OCI-LY3 (cell line): ENCODE measurements at regions not wholly inside any gene's neighbourhood (a gene's known extent, or its start where the extent isn't known, plus 50 kb on each side); places are given as distances from the start of the nearest gene placed in this dataset.
"Not testable (repeated sequence)": the region's sequence is repeated elsewhere in the genome, so short reads cannot be mapped to it uniquely, and the experiment has no call there.

Experiments
- H2AFZ ChIP-seq: fragments of 200-600, 300-600 bp; shearing (Covaris generic); 2 replicates; pipeline ENCODE4 v1.6.0; 2014; ENCODE audit warnings: antibody characterized with exemption, low read depth, low read length
- H3K27ac ChIP-seq: fragments of 200-600, 300-600 bp; sonication (generic); 2 replicates; pipeline ENCODE4 v1.5.1; 2014; ENCODE audit warnings: mild to moderate bottlenecking, low read length, moderate library complexity, mixed read lengths
- H3K27me3 ChIP-seq: fragments of 200-600, 300-600 bp; sonication (generic); 2 replicates; pipeline ENCODE4 v1.6.1; 2014; ENCODE audit warnings: low read depth, low read length, mixed read lengths
- H3K36me3 ChIP-seq: fragments of 200-600, 300-600 bp; sonication (generic); replicated peaks from 2 replicates; pipeline ENCODE3; 2014; ENCODE audit warnings: low read depth, low read length, mixed read lengths
- H3K4me1 ChIP-seq: fragments of 300-600, 200-600 bp; sonication (generic); 2 replicates; pipeline ENCODE4 v1.6.1; 2014; ENCODE audit warnings: low read length, mixed read lengths
- H3K4me2 ChIP-seq: fragments of 200-600, 300-600 bp; sonication (generic); 2 replicates; pipeline ENCODE4 v1.6.1; 2014; ENCODE audit warnings: low read length, mixed read lengths
- H3K4me3 ChIP-seq: fragments of 300-600, 200-600 bp; sonication (generic); 2 replicates; pipeline ENCODE4 v1.5.1; 2014; ENCODE audit warnings: antibody characterized with exemption, mild to moderate bottlenecking, low read length, moderate library complexity
- H3K79me2 ChIP-seq: fragments of 300-600, 200-600 bp; shearing (Covaris generic); 2 replicates; pipeline ENCODE4 v1.6.1; 2014; ENCODE audit warnings: mild to moderate bottlenecking, low read length, mixed read lengths
- H3K9ac ChIP-seq: fragments of 300-600, 200-600 bp; shearing (Covaris generic); 2 replicates; pipeline ENCODE4 v1.6.0; 2014; ENCODE audit warnings: mild to moderate bottlenecking, low read length, moderate library complexity
- H3K9me3 ChIP-seq: fragments of 200-600, 300-600 bp; shearing (Covaris generic); 2 replicates; pipeline ENCODE4 v1.6.1; 2014; ENCODE audit warnings: low read length, mixed read lengths; ENCODE audit not compliant: insufficient read depth
- H4K20me1 ChIP-seq: fragments of 200-600, 300-600 bp; sonication (generic); 2 replicates; pipeline ENCODE4 v1.6.1; 2016; ENCODE audit warnings: low read length, mixed read lengths; ENCODE audit not compliant: insufficient read depth
- EZH2phosphoT487 ChIP-seq: fragments of 200-600 bp; shearing (Covaris generic); IDR thresholded peaks from 2 replicates; pipeline ENCODE4 v1.6.1; 2018; ENCODE audit warnings: antibody characterized with exemption, mixed run types, low read depth
- TF ChIP-seq, protein P1 (sequence below): fragments of 200-600, 300-600 bp; sonication (generic); IDR thresholded peaks from 2 replicates; pipeline ENCODE4 v1.5.1; 2014; ENCODE audit warnings: antibody characterized with exemption, low read length, low read depth

DNA sequence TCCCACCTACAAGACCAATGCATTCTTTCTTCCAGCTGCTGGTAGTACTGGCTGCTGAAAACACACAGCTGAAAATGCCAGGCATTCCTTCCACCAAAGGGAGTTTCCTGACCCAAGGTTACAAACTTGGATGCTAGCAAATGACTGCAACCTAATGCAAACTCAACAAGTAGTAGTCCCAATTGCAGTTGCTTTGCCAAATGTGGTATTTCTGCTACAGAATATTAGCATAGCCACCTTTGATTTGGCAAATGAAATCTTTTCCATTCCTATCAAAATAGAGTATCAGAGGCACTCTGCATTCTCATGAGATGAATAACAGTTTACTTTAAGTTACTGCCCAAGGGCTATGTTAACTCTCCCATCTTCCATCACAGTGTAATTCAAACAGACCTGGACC, 172.0 kb upstream of the ARHGAP42 start:
- no peak overlapping the region for H3K9ac ChIP-seq
- no peaks in the 10 kb centered on the region for H3K9me3 ChIP-seq
- TF ChIP-seq, protein P1, sequence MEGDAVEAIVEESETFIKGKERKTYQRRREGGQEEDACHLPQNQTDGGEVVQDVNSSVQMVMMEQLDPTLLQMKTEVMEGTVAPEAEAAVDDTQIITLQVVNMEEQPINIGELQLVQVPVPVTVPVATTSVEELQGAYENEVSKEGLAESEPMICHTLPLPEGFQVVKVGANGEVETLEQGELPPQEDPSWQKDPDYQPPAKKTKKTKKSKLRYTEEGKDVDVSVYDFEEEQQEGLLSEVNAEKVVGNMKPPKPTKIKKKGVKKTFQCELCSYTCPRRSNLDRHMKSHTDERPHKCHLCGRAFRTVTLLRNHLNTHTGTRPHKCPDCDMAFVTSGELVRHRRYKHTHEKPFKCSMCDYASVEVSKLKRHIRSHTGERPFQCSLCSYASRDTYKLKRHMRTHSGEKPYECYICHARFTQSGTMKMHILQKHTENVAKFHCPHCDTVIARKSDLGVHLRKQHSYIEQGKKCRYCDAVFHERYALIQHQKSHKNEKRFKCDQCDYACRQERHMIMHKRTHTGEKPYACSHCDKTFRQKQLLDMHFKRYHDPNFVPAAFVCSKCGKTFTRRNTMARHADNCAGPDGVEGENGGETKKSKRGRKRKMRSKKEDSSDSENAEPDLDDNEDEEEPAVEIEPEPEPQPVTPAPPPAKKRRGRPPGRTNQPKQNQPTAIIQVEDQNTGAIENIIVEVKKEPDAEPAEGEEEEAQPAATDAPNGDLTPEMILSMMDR: no peak
- TF ChIP-seq EZH2phosphoT487: no peak
- no peaks in the 10 kb centered on the region for H3K4me1 ChIP-seq
- no peak overlapping the region for H3K4me2 ChIP-seq
- no peak overlapping the region for H3K27ac ChIP-seq
- no peak overlapping the region for H3K4me3 ChIP-seq
- H2AFZ ChIP-seq: no peak overlapping the region
- H3K36me3 ChIP-seq: no peaks in the 10 kb centered on the region
- H4K20me1 ChIP-seq: no peaks in the 10 kb centered on the region
- no peaks in the 10 kb centered on the region for H3K79me2 ChIP-seq
- H3K27me3 ChIP-seq: no peaks in the 10 kb centered on the region

DNA sequence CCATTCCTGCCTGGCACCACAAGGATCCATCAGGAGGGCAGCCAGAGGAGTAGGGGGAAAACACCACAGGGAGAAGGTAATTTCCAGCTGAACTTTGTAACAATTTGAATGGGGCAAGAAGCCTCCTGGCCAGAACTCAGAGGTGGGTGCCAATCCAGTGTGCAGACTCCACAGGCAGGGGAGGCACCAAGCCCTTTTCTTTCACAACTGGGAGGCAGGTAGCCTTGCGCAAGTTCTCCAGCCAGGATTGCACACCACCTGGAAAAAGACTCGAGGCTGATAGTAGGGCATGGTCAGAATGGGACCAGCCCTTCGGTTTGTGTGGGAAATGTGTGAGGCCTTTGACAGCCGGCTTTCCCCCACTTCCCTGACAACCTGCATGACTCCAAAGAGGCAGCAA, 161.9 kb upstream of the ARHGAP42 start:
- TF ChIP-seq, protein P1: no peak
- TF ChIP-seq EZH2phosphoT487: no peak
- Histone ChIP-seq H3K4me2 (no peak overlapping the region), H3K9me3 (no peaks in the 10 kb centered on the region), H3K9ac (no peak overlapping the region), H3K27ac (no peak overlapping the region), H4K20me1 (no peaks in the 10 kb centered on the region), H2AFZ (no peak overlapping the region), H3K4me1 (no peaks in the 10 kb centered on the region), H3K4me3 (no peak overlapping the region), H3K36me3 (no peaks in the 10 kb centered on the region), H3K79me2 (no peaks in the 10 kb centered on the region), H3K27me3 (no peaks in the 10 kb centered on the region)

DNA sequence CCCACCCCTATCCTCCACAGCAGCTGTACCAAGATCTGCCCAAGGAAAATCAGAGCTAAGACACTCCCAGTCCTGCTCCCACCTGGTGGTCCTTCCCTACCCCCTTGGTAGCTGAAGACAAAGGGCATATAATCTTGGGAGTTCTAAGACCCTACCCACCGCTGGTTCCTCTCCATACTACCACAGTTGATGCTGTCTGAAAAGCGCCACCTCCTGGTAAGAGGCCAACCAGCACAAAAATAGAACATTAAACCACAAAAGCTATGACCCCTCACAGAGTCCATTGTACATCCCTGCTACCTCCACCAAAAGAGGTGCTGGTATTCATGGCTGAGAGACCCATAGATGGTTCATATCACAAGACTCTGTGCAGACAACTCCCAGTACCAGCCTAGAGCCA, 161.5 kb upstream of the ARHGAP42 start:
- no peaks in the 10 kb centered on the region for H3K36me3 ChIP-seq
- H3K4me3 ChIP-seq: no peak overlapping the region
- H2AFZ ChIP-seq: no peak overlapping the region
- no peaks in the 10 kb centered on the region for H4K20me1 ChIP-seq
- no peaks in the 10 kb centered on the region for H3K79me2 ChIP-seq
- no peak for TF ChIP-seq EZH2phosphoT487
- TF ChIP-seq, protein P1: peak; percentile 45
- no peak overlapping the region for H3K27ac ChIP-seq
- no peaks in the 10 kb centered on the region for H3K27me3 ChIP-seq
- no peak overlapping the region for H3K4me2 ChIP-seq
- H3K4me1 ChIP-seq: no peaks in the 10 kb centered on the region
- no peaks in the 10 kb centered on the region for H3K9me3 ChIP-seq
- H3K9ac ChIP-seq: no peak overlapping the region

DNA sequence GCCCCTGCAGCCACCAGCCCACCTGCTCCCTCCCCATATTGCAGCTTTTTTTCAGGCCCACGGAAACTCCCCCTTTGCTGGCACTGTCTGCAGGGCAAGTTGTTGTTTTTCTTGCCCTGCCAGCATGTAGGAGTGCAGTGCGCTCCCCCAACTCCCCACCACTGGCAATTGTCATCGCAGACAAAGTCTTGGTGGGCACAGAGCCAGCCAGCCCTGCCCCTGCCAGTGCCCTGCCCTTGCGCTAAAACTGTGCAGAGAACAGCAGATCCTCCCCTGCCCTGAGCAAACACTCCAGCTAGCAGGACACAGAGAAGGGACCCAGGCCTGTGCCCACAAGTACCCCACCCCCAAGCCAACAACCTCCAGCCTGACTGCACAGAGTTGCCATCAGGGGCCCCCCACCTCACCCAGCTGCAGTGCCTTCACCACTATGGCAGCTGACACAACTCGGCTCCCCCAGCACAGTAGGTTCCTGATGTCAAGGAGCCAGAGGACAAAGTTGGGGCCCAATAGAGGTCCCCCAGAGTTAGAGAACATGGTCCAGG, 158.1 kb upstream of the ARHGAP42 start:
- Histone ChIP-seq H3K4me2 (no peak overlapping the region), H3K36me3 (no peaks in the 10 kb centered on the region), H3K4me3 (no peak overlapping the region), H3K4me1 (no peaks in the 10 kb centered on the region), H3K27ac (no peak overlapping the region), H3K9me3 (no peaks in the 10 kb centered on the region), H4K20me1 (no peaks in the 10 kb centered on the region), H2AFZ (no peak overlapping the region), H3K9ac (no peak overlapping the region), H3K79me2 (no peaks in the 10 kb centered on the region), H3K27me3 (no peaks in the 10 kb centered on the region)
- TF ChIP-seq EZH2phosphoT487: no peak
- TF ChIP-seq, protein P1: no peak

DNA sequence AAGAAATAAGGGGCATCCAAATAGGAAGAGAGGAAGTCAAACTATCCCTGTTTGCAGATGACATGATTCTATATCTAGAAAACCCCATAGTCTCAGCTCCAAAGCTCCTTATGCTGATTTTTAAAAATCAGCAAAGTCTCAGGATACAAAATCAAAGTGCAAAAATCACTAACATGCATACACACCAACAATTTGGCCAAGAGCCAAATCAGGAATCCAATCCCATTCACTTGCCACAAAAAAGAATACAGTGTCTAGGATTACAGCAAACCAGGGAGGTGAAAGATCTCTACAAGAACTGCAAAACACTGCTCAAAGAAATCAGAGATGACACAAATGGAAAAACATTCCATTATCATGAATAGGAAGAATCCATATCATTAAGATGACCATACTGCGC, 155.8 kb upstream of the ARHGAP42 start:
- not testable (repeated sequence) for H4K20me1 ChIP-seq, H3K9me3 ChIP-seq, H3K4me2 ChIP-seq, H3K27me3 ChIP-seq, H3K4me1 ChIP-seq, H3K36me3 ChIP-seq, H3K4me3 ChIP-seq, H3K27ac ChIP-seq, H3K9ac ChIP-seq, H2AFZ ChIP-seq, H3K79me2 ChIP-seq
